ENCODE measurements at regions not wholly inside any gene's neighbourhood (a gene's known extent, or its start where the extent isn't known, plus 50 kb on each side); places are given as distances from the start of the nearest gene placed in this dataset.

DNA sequence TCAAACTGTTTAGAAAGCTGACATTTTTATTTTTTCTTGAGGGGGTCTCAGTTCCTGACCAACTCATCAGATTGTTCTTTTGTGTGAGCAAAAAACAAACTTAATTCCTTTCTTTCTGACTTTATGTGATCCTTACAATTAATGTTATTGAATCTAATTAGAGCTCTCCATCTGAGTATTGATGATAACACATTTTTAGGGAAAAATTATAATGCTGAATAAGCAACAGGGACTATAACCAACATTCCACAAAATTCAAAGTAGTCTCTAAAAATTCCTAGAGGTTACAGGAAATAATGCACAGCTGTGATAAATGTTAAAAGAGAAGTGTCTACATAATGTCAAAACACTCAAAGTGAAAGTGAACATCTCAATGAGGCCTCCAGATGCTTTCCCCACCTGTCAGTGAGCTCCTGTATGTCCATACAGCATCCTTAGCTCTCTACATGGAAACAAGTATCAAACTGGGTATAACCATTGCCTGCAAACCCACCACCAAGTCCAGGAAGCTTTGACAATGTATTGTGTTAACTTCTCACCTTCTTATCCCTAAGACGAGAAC is 786.0 kb upstream of the SLC39A10 start:
- FAIRE-seq, result no peak
- 100% methylated on average over 1 of the region's 1 CpG; no CpG with 5 or more reads in 1 of the 2 experiments for WGBS, 2 experiments (ENCODE audit: extremely low coverage in 1 of 2, insufficient coverage in 1 of 2, insufficient read length in 1 of 2, insufficient replicate concordance in 2 of 2, low coverage in 1 of 2, low lambda C conversion rate in 2 of 2, missing lambda C conversion rate in 1 of 2)
- no peak overlapping the region for H3K14ac ChIP-seq (ENCODE audit: insufficient read length)
- no peak overlapping the region for H3K56ac ChIP-seq (replicated peaks; ENCODE audit: insufficient read length, low read depth, low read length)
- H4K8ac ChIP-seq (ENCODE audit: extremely low read depth, insufficient read depth, low read length), result no peak overlapping the region
- H2BK12ac ChIP-seq (ENCODE audit: low read depth, low read length), result no peak overlapping the region
- H3K18ac ChIP-seq (ENCODE audit: extremely low read depth, low read length), result no peak overlapping the region
- H3K4me3 ChIP-seq (ENCODE audit: extremely low read depth in 1 of 4, insufficient read depth in 2 of 4, low read depth in 3 of 4, low read length in 4 of 4), result no peak overlapping the region
- H3K79me1 ChIP-seq (ENCODE audit: low read depth, low read length), result no peaks in the 10 kb centered on the region
- H2AK5ac ChIP-seq (ENCODE audit: low read depth, low read length), result no peak overlapping the region
- TF ChIP-seq ZNF274 (IDR thresholded peaks at IDR 0.05; ENCODE audit: borderline replicate concordance, extremely low read depth, low read length) (no peak), FOSL1 (IDR thresholded peaks at IDR 0.05; ENCODE audit: insufficient read depth, low read depth, low read length) (no peak), SP1 (IDR thresholded peaks at IDR 0.05; ENCODE audit: low read depth, low read length) (no peak), SIN3A (conservative IDR thresholded peaks at IDR 0.05 in 1 of 2, IDR thresholded peaks at IDR 0.05 in 1 of 2; ENCODE audit: low read depth in 1 of 2, low read length in 2 of 2) (no peak), RXRA (IDR thresholded peaks at IDR 0.05; ENCODE audit: insufficient read depth, low read depth, low read length) (no peak), POLR2AphosphoS5 (IDR thresholded peaks at IDR 0.05; ENCODE audit: low read depth, low read length) (no peak), CHD2 (IDR thresholded peaks at IDR 0.05; ENCODE audit: low read length) (no peak)
- TF ChIP-seq, protein P1, sequence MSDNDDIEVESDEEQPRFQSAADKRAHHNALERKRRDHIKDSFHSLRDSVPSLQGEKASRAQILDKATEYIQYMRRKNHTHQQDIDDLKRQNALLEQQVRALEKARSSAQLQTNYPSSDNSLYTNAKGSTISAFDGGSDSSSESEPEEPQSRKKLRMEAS (IDR thresholded peaks at IDR 0.05), result no peak
- no peak for DNase-seq (ENCODE audit: low read depth in 1 of 2, low spot score in 2 of 2)
- no peaks in the 10 kb centered on the region for H3K23me2 ChIP-seq (ENCODE audit: low read depth, low read length)
- no peaks in the 10 kb centered on the region for H4K20me1 ChIP-seq (replicated peaks in 1 of 2; ENCODE audit: control insufficient read depth in 1 of 2, insufficient read depth in 2 of 2, low read length in 2 of 2)
- no peaks in the 10 kb centered on the region for H3K4me1 ChIP-seq (replicated peaks in 1 of 4; ENCODE audit: control insufficient read depth in 3 of 4, insufficient read depth in 4 of 4, low read length in 3 of 4)
- no peaks in the 10 kb centered on the region for H3K9me3 ChIP-seq (ENCODE audit: insufficient read depth in 2 of 2, low read depth in 1 of 2, low read length in 1 of 2)
- H2BK120ac ChIP-seq (replicated peaks; ENCODE audit: low read depth, low read length), result no peak overlapping the region
- H3K27me3 ChIP-seq (replicated peaks in 1 of 4; ENCODE audit: control insufficient read depth in 3 of 4, extremely low read depth in 1 of 4, insufficient read depth in 3 of 4, low read length in 3 of 4), result no peaks in the 10 kb centered on the region
- H4K91ac ChIP-seq (replicated peaks; ENCODE audit: insufficient read length, low read length), result no peak overlapping the region
- no peak overlapping the region for H4K5ac ChIP-seq (ENCODE audit: insufficient read length, low read depth, low read length)
- POLR2A ChIA-PET (ENCODE audit: partially characterized antibody), result no interaction called here
- no peak overlapping the region for H2BK15ac ChIP-seq (ENCODE audit: low read length)
- H2BK20ac ChIP-seq (ENCODE audit: low read length), result no peak overlapping the region
- CTCF ChIA-PET (ENCODE audit: partially characterized antibody), result no interaction called here
- no peak overlapping the region for H3K4ac ChIP-seq (replicated peaks; ENCODE audit: insufficient read length, low read depth, low read length)
- no peaks in the 10 kb centered on the region; a peak in 1 of 8 replicates for H3K36me3 ChIP-seq (ENCODE audit: control insufficient read depth in 2 of 4, insufficient read depth in 4 of 4, low read length in 3 of 4)
- H2BK5ac ChIP-seq (ENCODE audit: low read depth, low read length), result no peak overlapping the region
- no peak overlapping the region for H3K23ac ChIP-seq (ENCODE audit: insufficient read length)
- H3K27ac ChIP-seq (ENCODE audit: low read depth, low read length), result no peak overlapping the region
- H3K4me2 ChIP-seq (ENCODE audit: insufficient read depth in 1 of 2, low read depth in 2 of 2, low read length in 2 of 2), result no peak overlapping the region
- no peaks in the 10 kb centered on the region for H3K79me2 ChIP-seq (ENCODE audit: control insufficient read depth in 1 of 2, insufficient read depth in 2 of 2, low read length in 2 of 2)
- H2AFZ ChIP-seq (ENCODE audit: low read length), result no peak overlapping the region
- no peak overlapping the region for H3K9ac ChIP-seq (replicated peaks in 1 of 4; ENCODE audit: extremely low read depth in 1 of 4, low read depth in 3 of 4, low read length in 3 of 4)
